ENCODE measurements at regions not wholly inside any gene's neighbourhood (a gene's known extent, or its start where the extent isn't known, plus 50 kb on each side); places are given as distances from the start of the nearest gene placed in this dataset.

DNA sequence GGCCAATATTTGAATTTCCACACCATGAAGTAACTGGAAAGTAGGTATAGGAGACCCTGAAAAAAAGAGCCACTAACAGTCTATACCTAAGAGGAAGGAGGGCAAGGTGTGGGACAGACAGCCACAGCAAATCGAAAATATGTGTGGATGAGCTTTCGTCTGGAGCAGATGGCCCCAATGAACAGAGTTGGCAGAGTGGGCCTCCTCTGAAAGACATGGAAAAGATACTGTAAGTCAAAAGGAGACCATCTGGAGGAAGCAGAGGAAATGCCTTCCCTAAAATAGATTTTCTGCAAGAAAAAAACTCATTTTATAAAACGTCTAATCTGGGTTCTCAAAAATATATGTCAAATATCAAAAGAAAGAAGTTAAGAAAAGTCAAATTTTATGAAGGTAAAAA, 157.2 kb upstream of the PRKD1 start:
- no peak overlapping the region for H3K4me3 ChIP-seq
- Mint-ChIP-seq H3K36me3 (ENCODE audit: low read depth) (peaks cover 5% of the 10 kb centered on the region), H3K27me3 (ENCODE audit: insufficient read depth, low read depth, poor library complexity) (no peaks in the 10 kb centered on the region), H3K4me1 (peaks cover 4% of the 10 kb centered on the region; the same call in 2 of the 3 replicates), H3K4me3 (no peak overlapping the region), H3K9me3 (peaks cover 25% of the 10 kb centered on the region), H3K27ac (no peak overlapping the region)
- no peak for ATAC-seq
- H3K79me2 ChIP-seq (replicated peaks; ENCODE audit: insufficient read depth), result no peaks in the 10 kb centered on the region
- no peak overlapping the region for H3K27ac ChIP-seq (ENCODE audit: low read depth)
- H3K36me3 ChIP-seq (ENCODE audit: insufficient read depth), result 0 out of 2 replicates have a peak, but pooled peaks cover 6% of the 10 kb centered on the region
- H3F3A ChIP-seq (replicated peaks; ENCODE audit: low read depth), result no peaks in the 10 kb centered on the region
- H3K4me1 ChIP-seq (ENCODE audit: insufficient read depth), result 0 out of 2 replicates have a peak, but pooled peaks cover 5% of the 10 kb centered on the region
- no peaks in the 10 kb centered on the region for H3K27me3 ChIP-seq (ENCODE audit: insufficient read depth)
- TF ChIP-seq, protein P1, sequence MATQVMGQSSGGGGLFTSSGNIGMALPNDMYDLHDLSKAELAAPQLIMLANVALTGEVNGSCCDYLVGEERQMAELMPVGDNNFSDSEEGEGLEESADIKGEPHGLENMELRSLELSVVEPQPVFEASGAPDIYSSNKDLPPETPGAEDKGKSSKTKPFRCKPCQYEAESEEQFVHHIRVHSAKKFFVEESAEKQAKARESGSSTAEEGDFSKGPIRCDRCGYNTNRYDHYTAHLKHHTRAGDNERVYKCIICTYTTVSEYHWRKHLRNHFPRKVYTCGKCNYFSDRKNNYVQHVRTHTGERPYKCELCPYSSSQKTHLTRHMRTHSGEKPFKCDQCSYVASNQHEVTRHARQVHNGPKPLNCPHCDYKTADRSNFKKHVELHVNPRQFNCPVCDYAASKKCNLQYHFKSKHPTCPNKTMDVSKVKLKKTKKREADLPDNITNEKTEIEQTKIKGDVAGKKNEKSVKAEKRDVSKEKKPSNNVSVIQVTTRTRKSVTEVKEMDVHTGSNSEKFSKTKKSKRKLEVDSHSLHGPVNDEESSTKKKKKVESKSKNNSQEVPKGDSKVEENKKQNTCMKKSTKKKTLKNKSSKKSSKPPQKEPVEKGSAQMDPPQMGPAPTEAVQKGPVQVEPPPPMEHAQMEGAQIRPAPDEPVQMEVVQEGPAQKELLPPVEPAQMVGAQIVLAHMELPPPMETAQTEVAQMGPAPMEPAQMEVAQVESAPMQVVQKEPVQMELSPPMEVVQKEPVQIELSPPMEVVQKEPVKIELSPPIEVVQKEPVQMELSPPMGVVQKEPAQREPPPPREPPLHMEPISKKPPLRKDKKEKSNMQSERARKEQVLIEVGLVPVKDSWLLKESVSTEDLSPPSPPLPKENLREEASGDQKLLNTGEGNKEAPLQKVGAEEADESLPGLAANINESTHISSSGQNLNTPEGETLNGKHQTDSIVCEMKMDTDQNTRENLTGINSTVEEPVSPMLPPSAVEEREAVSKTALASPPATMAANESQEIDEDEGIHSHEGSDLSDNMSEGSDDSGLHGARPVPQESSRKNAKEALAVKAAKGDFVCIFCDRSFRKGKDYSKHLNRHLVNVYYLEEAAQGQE (IDR thresholded peaks at IDR 0.05; ENCODE audit: unreplicated experiment), result no peak
- no peak overlapping the region for H3K4me2 ChIP-seq
- DNase-seq (ENCODE audit: low spot score), result no peak
- H3K9me2 ChIP-seq (ENCODE audit: insufficient read depth), result peaks cover 6% of the 10 kb centered on the region; the same call in 1 of the 2 replicates
- H2AFZ ChIP-seq, result no peak overlapping the region
- no peaks in the 10 kb centered on the region for H4K20me1 ChIP-seq (replicated peaks; ENCODE audit: insufficient read depth)

DNA sequence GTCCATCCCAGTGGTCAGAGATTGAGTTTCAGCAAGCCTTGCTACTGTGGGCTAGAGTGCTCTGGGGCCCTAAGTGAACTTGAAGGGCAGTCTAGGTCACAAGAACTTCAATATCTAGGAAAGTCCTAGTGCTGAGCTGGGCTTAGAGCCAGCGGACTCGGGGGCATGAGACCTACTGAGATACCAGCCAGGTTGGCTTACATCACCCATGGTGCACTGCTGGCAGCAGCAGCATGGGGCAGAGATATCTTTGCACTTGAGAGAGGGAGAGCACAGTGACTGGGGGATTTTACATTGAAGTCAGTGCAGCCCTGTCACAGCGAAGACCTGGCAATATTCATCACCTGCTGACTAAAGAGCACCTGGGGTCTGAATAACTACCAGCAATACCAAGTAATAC, 158.3 kb upstream of the PRKD1 start:
- H4K20me1 ChIP-seq (replicated peaks; ENCODE audit: insufficient read depth), result no peaks in the 10 kb centered on the region
- 0 out of 2 replicates have a peak, but pooled peaks cover 6% of the 10 kb centered on the region for H3K36me3 ChIP-seq (ENCODE audit: insufficient read depth)
- H3K9me2 ChIP-seq (ENCODE audit: insufficient read depth), result peaks cover 6% of the 10 kb centered on the region; the same call in 1 of the 2 replicates
- 0 out of 2 replicates have a peak, but pooled peaks cover 5% of the 10 kb centered on the region for H3K4me1 ChIP-seq (ENCODE audit: insufficient read depth)
- no peak for TF ChIP-seq ZNF331 (CRISPR knock-in tag; IDR thresholded peaks at IDR 0.05; ENCODE audit: low read depth)
- TF ChIP-seq CREB1 (CRISPR knock-in tag; IDR thresholded peaks at IDR 0.05; ENCODE audit: low read depth), result no peak
- TF ChIP-seq EZH2phosphoT487 (IDR thresholded peaks at IDR 0.05; ENCODE audit: unreplicated experiment), result no peak
- H3K27me3 ChIP-seq (ENCODE audit: insufficient read depth), result no peaks in the 10 kb centered on the region
- H3K4me2 ChIP-seq, result no peak overlapping the region
- Mint-ChIP-seq H3K4me3 (no peak overlapping the region), H3K4me1 (peaks cover 4% of the 10 kb centered on the region; the same call in 2 of the 3 replicates), H3K36me3 (ENCODE audit: low read depth) (peaks cover 15% of the 10 kb centered on the region), H3K9me3 (peaks cover 36% of the 10 kb centered on the region), H3K27me3 (ENCODE audit: insufficient read depth, low read depth, poor library complexity) (no peaks in the 10 kb centered on the region), H3K27ac (no peak overlapping the region)
- DNase-seq (ENCODE audit: low spot score), result no peak
- no peak overlapping the region for H3K27ac ChIP-seq (ENCODE audit: low read depth)
- H3F3A ChIP-seq (replicated peaks; ENCODE audit: low read depth), result no peaks in the 10 kb centered on the region
- no peak for ATAC-seq
- no peak overlapping the region for H2AFZ ChIP-seq
- H3K4me3 ChIP-seq, result no peak overlapping the region
- H3K79me2 ChIP-seq (replicated peaks; ENCODE audit: insufficient read depth), result no peaks in the 10 kb centered on the region

DNA sequence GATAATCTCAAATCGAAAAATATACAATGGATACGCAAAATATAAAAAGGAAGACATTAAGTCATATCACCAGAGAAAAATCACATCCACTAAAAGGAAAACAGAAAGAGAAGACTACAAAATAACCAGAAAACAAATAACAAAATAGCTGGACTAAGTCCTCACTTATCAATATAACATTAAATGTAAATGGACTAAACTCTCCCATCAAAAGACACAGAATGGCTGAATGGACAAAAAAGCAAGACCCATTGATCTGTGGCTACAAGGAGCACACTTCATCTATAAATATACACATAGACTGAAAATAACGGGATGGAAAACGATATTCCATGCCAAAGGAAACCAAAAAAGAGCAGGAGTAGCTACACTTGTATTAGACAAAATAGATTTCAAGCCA, 161.0 kb upstream of the PRKD1 start:
- H4K20me1 ChIP-seq (replicated peaks; ENCODE audit: insufficient read depth), result no peaks in the 10 kb centered on the region
- TF ChIP-seq POLR2AphosphoS5 (IDR thresholded peaks at IDR 0.05; ENCODE audit: low read depth) (no peak), CREB1 (CRISPR knock-in tag; IDR thresholded peaks at IDR 0.05; ENCODE audit: low read depth) (no peak), ZNF331 (CRISPR knock-in tag; IDR thresholded peaks at IDR 0.05; ENCODE audit: low read depth) (no peak)
- TF ChIP-seq, protein P2, sequence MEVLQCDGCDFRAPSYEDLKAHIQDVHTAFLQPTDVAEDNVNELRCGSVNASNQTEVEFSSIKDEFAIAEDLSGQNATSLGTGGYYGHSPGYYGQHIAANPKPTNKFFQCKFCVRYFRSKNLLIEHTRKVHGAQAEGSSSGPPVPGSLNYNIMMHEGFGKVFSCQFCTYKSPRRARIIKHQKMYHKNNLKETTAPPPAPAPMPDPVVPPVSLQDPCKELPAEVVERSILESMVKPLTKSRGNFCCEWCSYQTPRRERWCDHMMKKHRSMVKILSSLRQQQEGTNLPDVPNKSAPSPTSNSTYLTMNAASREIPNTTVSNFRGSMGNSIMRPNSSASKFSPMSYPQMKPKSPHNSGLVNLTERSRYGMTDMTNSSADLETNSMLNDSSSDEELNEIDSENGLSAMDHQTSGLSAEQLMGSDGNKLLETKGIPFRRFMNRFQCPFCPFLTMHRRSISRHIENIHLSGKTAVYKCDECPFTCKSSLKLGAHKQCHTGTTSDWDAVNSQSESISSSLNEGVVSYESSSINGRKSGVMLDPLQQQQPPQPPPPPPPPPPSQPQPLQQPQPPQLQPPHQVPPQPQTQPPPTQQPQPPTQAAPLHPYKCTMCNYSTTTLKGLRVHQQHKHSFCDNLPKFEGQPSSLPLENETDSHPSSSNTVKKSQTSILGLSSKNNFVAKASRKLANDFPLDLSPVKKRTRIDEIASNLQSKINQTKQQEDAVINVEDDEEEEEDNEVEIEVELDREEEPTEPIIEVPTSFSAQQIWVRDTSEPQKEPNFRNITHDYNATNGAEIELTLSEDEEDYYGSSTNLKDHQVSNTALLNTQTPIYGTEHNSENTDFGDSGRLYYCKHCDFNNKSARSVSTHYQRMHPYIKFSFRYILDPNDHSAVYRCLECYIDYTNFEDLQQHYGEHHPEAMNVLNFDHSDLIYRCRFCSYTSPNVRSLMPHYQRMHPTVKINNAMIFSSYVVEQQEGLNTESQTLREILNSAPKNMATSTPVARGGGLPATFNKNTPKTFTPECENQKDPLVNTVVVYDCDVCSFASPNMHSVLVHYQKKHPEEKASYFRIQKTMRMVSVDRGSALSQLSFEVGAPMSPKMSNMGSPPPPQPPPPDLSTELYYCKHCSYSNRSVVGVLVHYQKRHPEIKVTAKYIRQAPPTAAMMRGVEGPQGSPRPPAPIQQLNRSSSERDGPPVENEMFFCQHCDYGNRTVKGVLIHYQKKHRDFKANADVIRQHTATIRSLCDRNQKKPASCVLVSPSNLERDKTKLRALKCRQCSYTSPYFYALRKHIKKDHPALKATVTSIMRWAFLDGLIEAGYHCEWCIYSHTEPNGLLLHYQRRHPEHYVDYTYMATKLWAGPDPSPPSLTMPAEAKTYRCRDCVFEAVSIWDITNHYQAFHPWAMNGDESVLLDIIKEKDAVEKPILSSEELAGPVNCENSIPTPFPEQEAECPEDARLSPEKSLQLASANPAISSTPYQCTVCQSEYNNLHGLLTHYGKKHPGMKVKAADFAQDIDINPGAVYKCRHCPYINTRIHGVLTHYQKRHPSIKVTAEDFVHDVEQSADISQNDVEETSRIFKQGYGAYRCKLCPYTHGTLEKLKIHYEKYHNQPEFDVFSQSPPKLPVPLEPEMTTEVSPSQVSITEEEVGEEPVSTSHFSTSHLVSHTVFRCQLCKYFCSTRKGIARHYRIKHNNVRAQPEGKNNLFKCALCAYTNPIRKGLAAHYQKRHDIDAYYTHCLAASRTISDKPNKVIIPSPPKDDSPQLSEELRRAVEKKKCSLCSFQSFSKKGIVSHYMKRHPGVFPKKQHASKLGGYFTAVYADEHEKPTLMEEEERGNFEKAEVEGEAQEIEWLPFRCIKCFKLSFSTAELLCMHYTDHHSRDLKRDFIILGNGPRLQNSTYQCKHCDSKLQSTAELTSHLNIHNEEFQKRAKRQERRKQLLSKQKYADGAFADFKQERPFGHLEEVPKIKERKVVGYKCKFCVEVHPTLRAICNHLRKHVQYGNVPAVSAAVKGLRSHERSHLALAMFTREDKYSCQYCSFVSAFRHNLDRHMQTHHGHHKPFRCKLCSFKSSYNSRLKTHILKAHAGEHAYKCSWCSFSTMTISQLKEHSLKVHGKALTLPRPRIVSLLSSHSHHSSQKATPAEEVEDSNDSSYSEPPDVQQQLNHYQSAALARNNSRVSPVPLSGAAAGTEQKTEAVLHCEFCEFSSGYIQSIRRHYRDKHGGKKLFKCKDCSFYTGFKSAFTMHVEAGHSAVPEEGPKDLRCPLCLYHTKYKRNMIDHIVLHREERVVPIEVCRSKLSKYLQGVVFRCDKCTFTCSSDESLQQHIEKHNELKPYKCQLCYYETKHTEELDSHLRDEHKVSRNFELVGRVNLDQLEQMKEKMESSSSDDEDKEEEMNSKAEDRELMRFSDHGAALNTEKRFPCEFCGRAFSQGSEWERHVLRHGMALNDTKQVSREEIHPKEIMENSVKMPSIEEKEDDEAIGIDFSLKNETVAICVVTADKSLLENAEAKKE (CRISPR knock-in tag; IDR thresholded peaks at IDR 0.05), result no peak

More for the DNA sequence above, 161.0 kb upstream of the PRKD1 start:
- Mint-ChIP-seq H3K27ac (no peak overlapping the region), H3K36me3 (ENCODE audit: low read depth) (peaks cover 31% of the 10 kb centered on the region), H3K4me1 (peaks cover 1% of the 10 kb centered on the region; the same call in 2 of the 3 replicates), H3K4me3 (no peak overlapping the region), H3K27me3 (ENCODE audit: insufficient read depth, low read depth, poor library complexity) (no peaks in the 10 kb centered on the region), H3K9me3 (peaks cover 63% of the 10 kb centered on the region)
- no peak overlapping the region for H3K4me3 ChIP-seq
- H3K36me3 ChIP-seq (ENCODE audit: insufficient read depth), result peaks cover 13% of the 10 kb centered on the region
- no peak overlapping the region for H2AFZ ChIP-seq
- no peak for DNase-seq (ENCODE audit: low spot score)
- 0 out of 2 replicates have a peak, but pooled peaks cover under 1% of the 10 kb centered on the region for H3K4me1 ChIP-seq (ENCODE audit: insufficient read depth)
- H3K79me2 ChIP-seq (replicated peaks; ENCODE audit: insufficient read depth), result no peaks in the 10 kb centered on the region
- H3F3A ChIP-seq (replicated peaks; ENCODE audit: low read depth), result no peaks in the 10 kb centered on the region
- no peaks in the 10 kb centered on the region for H3K27me3 ChIP-seq (ENCODE audit: insufficient read depth)
- ATAC-seq, result no peak
- H3K9me2 ChIP-seq (ENCODE audit: insufficient read depth), result peaks cover 6% of the 10 kb centered on the region; the same call in 1 of the 2 replicates
- H3K4me2 ChIP-seq, result no peak overlapping the region
- no peak overlapping the region for H3K27ac ChIP-seq (ENCODE audit: low read depth)

All from GM23338 (cell line).